ENCODE measurements at regions not wholly inside any gene's neighbourhood (a gene's known extent, or its start where the extent isn't known, plus 50 kb on each side); places are given as distances from the start of the nearest gene placed in this dataset.

- intact Hi-C loops (cut with micrococcal nuclease): loop anchor here (5.0 kb wide), 1 partner anchor 95 kb away; no protein-coding TSS in a partner anchor
- H3K4me3 Mint-ChIP-seq: peak overlapping the region in 3 of 8 donors; percentile 91 to 98 (median 97)
- peak overlapping the region; percentile 24 to 82 for H3K4me3 ChIP-seq (ENCODE audit: low read length in 2 of 2)
These were observed 330.9 kb downstream of the CHRM3 start for GRCh38 chr1:239717097-239717917.

GRCh38 chr1:239717918-239718184, 331.5 kb downstream of the CHRM3 start:
- no peaks in the 10 kb centered on the region for H3K9me3 ChIP-seq (ENCODE audit: control insufficient read depth in 1 of 2, low read length in 2 of 2)
- Mint-ChIP-seq H3K27me3 (no peaks in the 10 kb centered on the region), H3K4me1 (peaks cover 21 to 39% (median 31%) of the 10 kb centered on the region in 4 donors), H3K4me3 (peak overlapping the region in 3 of 8 donors; percentile 91 to 98 (median 97)), H3K27ac (peak overlapping the region in 6 of 7 donors; percentile 84 to 98 (median 91)), H3K36me3 (peaks cover 0 to 12% of the 10 kb centered on the region in 2 donors), H3K9me3 (no peaks in the 10 kb centered on the region)
- no peaks in the 10 kb centered on the region for H3K36me3 ChIP-seq (ENCODE audit: insufficient read depth, low read length)
- CTCF ChIA-PET (ENCODE audit: partially characterized antibody): interaction anchor here (0.9 to 3.7 kb wide), 4 partner anchors 10 to 180 kb away, joined by 3 to 35 read pairs (median 4); no protein-coding TSS in a partner anchor
- no peak for DNase-seq
- H3K27ac ChIP-seq (ENCODE audit: low read depth, low read length): peak overlapping the region; percentile 66
- POLR2A ChIA-PET (ENCODE audit: partially characterized antibody): interaction anchor here (0.7 to 4.9 kb wide), 2 partner anchors 10 to 56 kb away, joined by 4 to 49 read pairs; no protein-coding TSS in a partner anchor
- intact Hi-C loops (cut with micrococcal nuclease): loop anchor here (5.0 kb wide), 1 partner anchor 94 kb away; no protein-coding TSS in a partner anchor
- peaks cover 71% of the 10 kb centered on the region for H3K4me1 ChIP-seq (ENCODE audit: insufficient read depth, low read length)
- no peaks in the 10 kb centered on the region for H3K27me3 ChIP-seq (ENCODE audit: insufficient read depth, low read length)
- peak overlapping the region; percentile 24 to 82 for H3K4me3 ChIP-seq (ENCODE audit: low read length in 2 of 2)

More at GRCh38 chr1:239717097-239717917, 330.9 kb downstream of the CHRM3 start:
- peak overlapping the region; percentile 66 for H3K27ac ChIP-seq (ENCODE audit: low read depth, low read length)
- H3K4me1 Mint-ChIP-seq: peaks cover 19 to 37% (median 31%) of the 10 kb centered on the region in 4 donors
- H3K27me3 Mint-ChIP-seq: no peaks in the 10 kb centered on the region
- peak overlapping the region in 6 of 7 donors; percentile 84 to 98 (median 91) for H3K27ac Mint-ChIP-seq
- peaks cover 0 to 14% of the 10 kb centered on the region in 2 donors for H3K36me3 Mint-ChIP-seq
- H3K36me3 ChIP-seq (ENCODE audit: insufficient read depth, low read length): no peaks in the 10 kb centered on the region
- no peaks in the 10 kb centered on the region for H3K9me3 Mint-ChIP-seq
- peaks cover 65% of the 10 kb centered on the region for H3K4me1 ChIP-seq (ENCODE audit: insufficient read depth, low read length)
- H3K9me3 ChIP-seq (ENCODE audit: control insufficient read depth in 1 of 2, low read length in 2 of 2): no peaks in the 10 kb centered on the region
- H3K27me3 ChIP-seq (ENCODE audit: insufficient read depth, low read length): no peaks in the 10 kb centered on the region
- ChIA-PET POLR2A (ENCODE audit: partially characterized antibody) (interaction anchor here (4.9 kb wide), 1 partner anchor 9 kb away, joined by 49 read pairs; no protein-coding TSS in a partner anchor), CTCF (ENCODE audit: partially characterized antibody) (interaction anchor here (1.4 to 3.7 kb wide), 3 partner anchors 9 to 181 kb away, joined by 3 to 35 read pairs (median 4); no protein-coding TSS in a partner anchor)
- peak in 4 of 5 donors; percentile 22 to 47 (median 32) for DNase-seq

DNA sequence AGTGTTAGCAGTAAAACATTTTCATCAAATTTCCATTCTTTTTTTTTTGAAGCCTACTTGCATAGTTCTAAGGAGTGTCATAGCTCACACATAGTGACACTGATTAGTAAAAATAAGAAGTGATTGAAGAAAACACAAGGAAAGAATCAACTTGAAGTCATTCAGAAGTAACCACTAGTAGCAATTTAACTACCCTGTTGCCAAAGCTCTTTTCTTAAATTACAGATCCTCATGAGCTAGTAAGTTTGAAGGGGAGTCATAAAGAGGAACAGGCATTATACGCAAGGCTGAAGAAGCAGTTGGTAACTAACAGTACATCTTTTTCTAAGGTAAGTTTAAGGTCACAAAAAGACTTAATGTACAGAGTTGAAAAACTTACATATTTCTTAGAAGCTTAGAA, 332.2 kb downstream of the CHRM3 start:
- Mint-ChIP-seq H3K4me1 (peaks cover 23 to 41% (median 32%) of the 10 kb centered on the region in 4 donors), H3K4me3 (peak overlapping the region in 3 of 8 donors; percentile 91 to 98 (median 97)), H3K27ac (peak overlapping the region in 6 of 7 donors; percentile 84 to 98 (median 91)), H3K36me3 (peaks cover 0 to 10% of the 10 kb centered on the region in 2 donors), H3K9me3 (no peaks in the 10 kb centered on the region), H3K27me3 (no peaks in the 10 kb centered on the region)
- Histone ChIP-seq H3K27me3 (ENCODE audit: insufficient read depth, low read length) (no peaks in the 10 kb centered on the region), H3K27ac (ENCODE audit: low read depth, low read length) (peak overlapping the region; percentile 66), H3K4me3 (ENCODE audit: low read length in 2 of 2) (peak overlapping the region; percentile 61 to 82), H3K9me3 (ENCODE audit: control insufficient read depth in 1 of 2, low read length in 2 of 2) (no peaks in the 10 kb centered on the region), H3K36me3 (ENCODE audit: insufficient read depth, low read length) (no peaks in the 10 kb centered on the region), H3K4me1 (ENCODE audit: insufficient read depth, low read length) (peaks cover 73% of the 10 kb centered on the region)
- CTCF ChIA-PET (ENCODE audit: partially characterized antibody): interaction anchor here (0.6 to 3.7 kb wide), 7 partner anchors 11 to 131 kb away, joined by 3 to 35 read pairs (median 4); no protein-coding TSS in a partner anchor
- POLR2A ChIA-PET (ENCODE audit: partially characterized antibody): interaction anchor here (0.7 to 4.9 kb wide), 11 partner anchors 11 to 171 kb away, joined by 3 to 49 read pairs (median 5); no protein-coding TSS in a partner anchor
- no peak for DNase-seq
- intact Hi-C loops (cut with micrococcal nuclease): loop anchor here (5.0 kb wide), 1 partner anchor 94 kb away; no protein-coding TSS in a partner anchor

- H3K27ac ChIP-seq (ENCODE audit: low read depth, low read length): peak overlapping the region; percentile 66
- peak overlapping the region; percentile 61 to 82 for H3K4me3 ChIP-seq (ENCODE audit: low read length in 2 of 2)
- H3K36me3 ChIP-seq (ENCODE audit: insufficient read depth, low read length): no peaks in the 10 kb centered on the region
- H3K27me3 ChIP-seq (ENCODE audit: insufficient read depth, low read length): no peaks in the 10 kb centered on the region
- ChIA-PET POLR2A (ENCODE audit: partially characterized antibody) (interaction anchor here (0.8 to 4.9 kb wide), 13 partner anchors 11 to 171 kb away, joined by 3 to 49 read pairs (median 4); no protein-coding TSS in a partner anchor), CTCF (ENCODE audit: partially characterized antibody) (interaction anchor here (0.6 to 3.7 kb wide), 8 partner anchors 11 to 179 kb away, joined by 3 to 35 read pairs (median 4); no protein-coding TSS in a partner anchor)
- H3K4me1 Mint-ChIP-seq: peaks cover 24 to 47% (median 35%) of the 10 kb centered on the region in 4 donors
- H3K27ac Mint-ChIP-seq: peak overlapping the region in 6 of 7 donors; percentile 84 to 98 (median 91)
- H3K9me3 ChIP-seq (ENCODE audit: control insufficient read depth in 1 of 2, low read length in 2 of 2): no peaks in the 10 kb centered on the region
- H3K9me3 Mint-ChIP-seq: no peaks in the 10 kb centered on the region
- H3K4me3 Mint-ChIP-seq: peak overlapping the region in 3 of 8 donors; percentile 91 to 98 (median 97)
- peak in 4 of 5 donors; percentile 24 to 52 (median 40) for DNase-seq
- no peaks in the 10 kb centered on the region for H3K27me3 Mint-ChIP-seq
- H3K36me3 Mint-ChIP-seq: peaks cover 0 to 10% of the 10 kb centered on the region in 2 donors
- intact Hi-C loops (cut with micrococcal nuclease): loop anchor here (1.0 to 5.0 kb wide), 2 partner anchors 93 to 179 kb away; no protein-coding TSS in a partner anchor
- peaks cover 78% of the 10 kb centered on the region for H3K4me1 ChIP-seq (ENCODE audit: insufficient read depth, low read length)
These were observed 332.7 kb downstream of the CHRM3 start for GRCh38 chr1:239718997-239719628.

- Histone ChIP-seq H3K9me3 (ENCODE audit: control insufficient read depth in 1 of 2, low read length in 2 of 2) (no peaks in the 10 kb centered on the region), H3K4me1 (ENCODE audit: insufficient read depth, low read length) (peaks cover 80% of the 10 kb centered on the region), H3K4me3 (ENCODE audit: low read length in 2 of 2) (peak overlapping the region; percentile 61 to 82), H3K36me3 (ENCODE audit: insufficient read depth, low read length) (no peaks in the 10 kb centered on the region), H3K27ac (ENCODE audit: low read depth, low read length) (peak overlapping the region; percentile 66), H3K27me3 (ENCODE audit: insufficient read depth, low read length) (no peaks in the 10 kb centered on the region)
- Mint-ChIP-seq H3K4me1 (peaks cover 24 to 53% (median 41%) of the 10 kb centered on the region in 4 donors), H3K9me3 (no peaks in the 10 kb centered on the region), H3K27me3 (no peaks in the 10 kb centered on the region), H3K36me3 (peaks cover 0 to 10% of the 10 kb centered on the region in 2 donors), H3K27ac (peak overlapping the region in 6 of 7 donors; percentile 84 to 98 (median 91)), H3K4me3 (peak overlapping the region in 3 of 8 donors; percentile 91 to 98 (median 97))
- ChIA-PET CTCF (ENCODE audit: partially characterized antibody) (interaction anchor here (0.7 to 3.7 kb wide), 8 partner anchors 12 to 178 kb away, joined by 3 to 35 read pairs (median 4); no protein-coding TSS in a partner anchor), POLR2A (ENCODE audit: partially characterized antibody) (interaction anchor here (0.6 to 4.9 kb wide), 12 partner anchors 12 to 217 kb away, joined by 3 to 49 read pairs (median 4); no protein-coding TSS in a partner anchor)
- intact Hi-C loops (cut with micrococcal nuclease): loop anchor here (1.0 to 5.0 kb wide), 5 partner anchors 93 to 312 kb away; no protein-coding TSS in a partner anchor
- peak; percentile 72 to 79 (median 78) for DNase-seq
These were observed 333.4 kb downstream of the CHRM3 start for GRCh38 chr1:239719642-239720258.

GRCh38 chr1:239722035-239722434, 335.7 kb downstream of the CHRM3 start:
- Histone ChIP-seq H3K27ac (ENCODE audit: low read depth, low read length) (no peak overlapping the region), H3K4me3 (ENCODE audit: low read length in 2 of 2) (peak overlapping the region in 1 of 2 donors; percentile 15)
- intact Hi-C loops (cut with micrococcal nuclease): loop anchor here (5.0 kb wide), 3 partner anchors 135 to 315 kb away; no protein-coding TSS in a partner anchor

More at GRCh38 chr1:239722035-239722434, 335.7 kb downstream of the CHRM3 start:
- Histone ChIP-seq H3K27me3 (ENCODE audit: insufficient read depth, low read length) (no peaks in the 10 kb centered on the region), H3K9me3 (ENCODE audit: control insufficient read depth in 1 of 2, low read length in 2 of 2) (no peaks in the 10 kb centered on the region), H3K36me3 (ENCODE audit: insufficient read depth, low read length) (no peaks in the 10 kb centered on the region), H3K4me1 (ENCODE audit: insufficient read depth, low read length) (peaks cover 58% of the 10 kb centered on the region)
- H3K9me3 Mint-ChIP-seq: no peaks in the 10 kb centered on the region
- DNase-seq: no peak
- peaks cover 24 to 57% (median 42%) of the 10 kb centered on the region in 4 donors for H3K4me1 Mint-ChIP-seq
- peaks cover 0 to 10% of the 10 kb centered on the region in 2 donors for H3K36me3 Mint-ChIP-seq
- H3K4me3 Mint-ChIP-seq: peak overlapping the region in 6 of 8 donors; percentile 66 to 98 (median 80)
- ChIA-PET POLR2A (ENCODE audit: partially characterized antibody) (no interaction called here), CTCF (ENCODE audit: partially characterized antibody) (no interaction called here)
- no peaks in the 10 kb centered on the region for H3K27me3 Mint-ChIP-seq
- peak overlapping the region; percentile 44 to 95 (median 87) for H3K27ac Mint-ChIP-seq

All from CD4-positive, alpha-beta memory T cell (primary cell).